Stimulated activated CD4-positive, alpha-beta T cell treated with anti-CD3 and anti-CD28 coated beads, Interleukin-12 subunit alpha, Interleukin-12 subunit beta, amount 100 ng/mL, for 48 hours (primary cell): ENCODE measurements at regions not wholly inside any gene's neighbourhood (a gene's known extent, or its start where the extent isn't known, plus 50 kb on each side); places are given as distances from the start of the nearest gene placed in this dataset.
"Not testable (repeated sequence)": the region's sequence is repeated elsewhere in the genome, so short reads cannot be mapped to it uniquely, and the experiment has no call there.

Experiments
- DNase-seq, 3 donors: peaks; one replicate each; pipeline ENCODE4 v3.0.0-alpha.2; 2020; ENCODE audit warnings: low read depth in 2 of 3, low spot score in 1 of 3

GRCh38 chr6:119832411-119832810 lies 482.9 kb upstream of the MAN1A1 start:
- no peak for DNase-seq

GRCh38 chr6:119830494-119831295 lies 481.1 kb upstream of the MAN1A1 start:
- no peak for DNase-seq

- no peak for DNase-seq
Observed at GRCh38 chr6:119830069-119830468, 480.5 kb upstream of the MAN1A1 start.

- not testable (repeated sequence) for DNase-seq
Observed at GRCh38 chr6:119829499-119829898, 479.9 kb upstream of the MAN1A1 start.

DNA sequence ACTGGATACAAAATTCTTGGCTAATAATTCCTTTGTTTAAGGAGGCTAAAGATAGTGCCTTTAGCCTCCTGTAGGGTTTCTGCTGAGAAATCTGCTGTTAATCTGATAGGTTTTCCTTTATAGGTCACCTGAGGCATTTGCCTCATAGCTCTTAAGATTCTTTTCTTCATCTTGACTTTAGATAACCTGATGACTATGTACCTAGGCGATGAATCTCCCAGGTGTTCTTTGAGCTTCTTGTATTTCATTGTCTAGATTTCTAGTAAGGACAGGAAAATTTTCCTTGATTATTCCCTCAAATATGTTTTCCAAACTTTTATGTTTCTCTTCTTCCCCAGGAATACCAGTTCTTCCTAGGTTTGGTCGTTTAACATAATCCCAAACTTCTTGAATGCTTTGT lies 479.4 kb upstream of the MAN1A1 start:
- no peak for DNase-seq

DNA sequence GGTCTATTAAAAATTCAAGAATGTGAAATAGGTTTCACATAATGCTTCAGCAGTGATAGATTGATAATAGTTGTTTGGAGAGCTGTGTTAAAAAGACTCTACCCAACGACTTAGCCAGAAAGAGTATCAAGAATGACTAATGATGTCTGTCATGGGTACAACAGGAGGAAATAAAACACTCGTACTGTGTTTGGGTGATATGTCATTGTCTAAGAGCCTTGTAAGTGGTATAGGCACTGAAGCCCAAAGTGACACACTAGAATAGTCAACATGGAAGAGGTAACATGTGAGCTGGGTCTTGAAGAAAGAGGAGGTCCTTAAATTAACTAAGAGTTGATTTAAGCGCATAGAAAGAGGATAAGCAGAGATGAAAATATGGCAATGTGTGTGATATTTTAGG lies 471.8 kb upstream of the MAN1A1 start:
- no peak for DNase-seq

DNA sequence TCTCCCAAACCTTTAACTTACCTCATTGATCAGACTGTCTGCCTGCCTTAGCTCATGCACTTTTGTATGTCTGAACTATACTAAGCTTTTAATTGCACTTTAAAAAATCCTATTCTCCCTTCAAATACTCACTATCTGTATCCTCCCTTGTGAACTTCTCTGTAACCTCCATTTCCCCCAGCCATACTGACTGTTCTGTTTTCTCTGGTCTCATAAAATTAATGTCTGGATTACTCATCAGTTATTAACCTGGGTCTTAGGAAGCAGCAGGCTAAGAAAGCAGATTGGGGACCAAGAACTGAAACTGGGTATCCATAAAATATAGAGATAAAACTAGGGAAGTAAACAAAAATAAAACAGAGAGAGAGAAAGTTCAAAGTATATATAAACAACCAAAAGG lies 469.3 kb upstream of the MAN1A1 start:
- DNase-seq: no peak

GRCh38 chr6:119814609-119815400 lies 465.2 kb upstream of the MAN1A1 start:
- DNase-seq: no peak

DNA sequence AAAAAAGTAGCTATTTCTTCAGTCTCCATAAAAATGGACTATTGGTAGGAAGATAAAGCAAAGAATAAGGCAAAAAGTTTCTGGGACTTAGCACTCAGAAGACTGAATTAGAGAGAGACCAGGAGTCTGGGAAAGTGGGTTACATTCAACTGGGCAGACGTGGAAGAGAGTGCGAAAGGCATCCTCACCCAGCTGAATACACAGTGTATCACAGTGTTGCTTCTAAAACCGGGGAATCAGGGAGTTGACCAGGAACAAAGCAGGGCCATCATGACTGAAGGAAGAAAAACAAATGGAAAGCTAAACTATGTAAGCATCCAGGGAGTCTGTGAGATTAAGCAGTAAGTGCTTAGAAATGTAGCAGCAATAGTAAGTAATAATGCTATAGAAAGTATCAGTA lies 452.9 kb upstream of the MAN1A1 start:
- no peak for DNase-seq

DNA sequence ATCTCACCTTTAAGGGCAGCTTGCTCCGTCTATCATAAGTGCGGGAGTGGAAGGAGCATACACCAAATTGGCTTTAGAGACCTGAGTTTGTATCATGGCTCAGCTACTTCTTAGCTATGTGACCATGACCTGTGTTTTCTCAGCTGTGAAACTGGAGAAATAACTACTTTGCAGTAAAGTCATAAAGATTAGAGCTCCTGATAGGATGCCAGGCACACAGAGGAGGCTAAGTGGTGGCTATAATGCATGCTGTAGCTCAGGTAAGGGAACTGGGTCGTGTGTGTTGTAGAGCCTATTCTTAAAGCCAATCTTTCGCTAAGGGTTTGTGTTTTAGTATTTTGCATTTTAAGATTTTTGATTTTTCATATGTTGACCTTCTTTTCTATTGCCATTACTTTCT lies 451.5 kb upstream of the MAN1A1 start:
- DNase-seq: no peak

GRCh38 chr6:119800526-119800925 lies 451.0 kb upstream of the MAN1A1 start:
- DNase-seq: no peak

- DNase-seq: no peak
Observed at GRCh38 chr6:119799596-119800509, 450.3 kb upstream of the MAN1A1 start.

- no peak for DNase-seq
Observed at GRCh38 chr6:119791736-119792135, 442.2 kb upstream of the MAN1A1 start.

DNA sequence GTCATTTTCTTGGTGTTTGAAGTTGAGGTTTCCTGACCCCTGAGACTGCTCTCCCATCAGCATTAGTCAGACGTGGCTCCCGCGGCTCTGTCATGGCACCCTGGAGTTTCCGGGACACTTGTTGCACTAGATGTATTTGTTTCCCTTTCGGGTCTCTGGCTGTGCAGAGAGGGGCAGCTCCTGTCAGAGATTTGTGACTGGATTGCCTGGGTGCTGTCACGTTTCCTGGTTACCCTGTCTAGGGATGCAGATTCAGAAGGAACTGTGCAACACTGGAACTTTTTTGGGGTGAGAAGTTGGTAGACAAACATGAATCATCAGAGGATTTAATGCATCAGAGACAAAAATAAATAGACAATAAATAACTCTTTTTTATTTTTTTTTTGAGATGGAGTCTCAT lies 431.8 kb upstream of the MAN1A1 start:
- no peak for DNase-seq

DNA sequence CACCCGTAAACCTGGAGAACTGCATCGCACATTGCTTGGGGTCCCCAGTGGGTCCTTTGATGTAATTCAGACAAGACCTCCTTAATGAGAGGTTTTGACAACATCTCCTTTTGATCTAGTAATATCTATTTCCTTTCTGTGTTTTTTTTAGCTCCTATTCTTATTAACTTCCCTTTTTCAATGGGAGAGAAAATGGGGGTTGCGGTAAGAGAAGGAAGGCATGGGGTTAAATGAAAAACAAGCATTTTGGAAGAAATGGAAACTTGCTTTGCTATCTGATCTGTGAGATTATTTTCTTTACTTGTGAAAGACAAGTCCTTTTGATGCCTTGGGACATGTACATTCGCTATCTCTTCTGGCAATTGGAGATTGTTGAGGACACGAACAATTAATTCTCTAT lies 418.6 kb upstream of the MAN1A1 start:
- DNase-seq: no peak

GRCh38 chr6:119764927-119765681 lies 415.5 kb upstream of the MAN1A1 start:
- no peak for DNase-seq

DNA sequence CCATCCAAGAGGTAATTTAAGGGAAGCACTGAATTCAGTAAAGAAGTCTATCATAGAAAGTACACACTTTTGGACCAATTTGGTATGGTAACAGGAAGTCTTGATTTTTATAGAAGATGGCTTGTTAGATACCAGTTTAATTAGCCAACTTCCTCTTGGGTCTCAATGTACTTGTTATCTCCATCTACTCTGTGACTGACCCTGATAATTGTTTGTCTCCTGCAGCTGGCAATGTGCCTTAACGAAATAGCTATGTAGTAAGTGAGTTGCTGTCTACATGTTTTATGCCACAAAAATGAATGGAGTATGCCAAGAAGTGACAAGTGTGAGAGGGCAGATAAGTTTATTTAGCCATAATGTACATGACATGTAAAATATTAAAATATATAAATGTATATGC lies 410.5 kb upstream of the MAN1A1 start:
- DNase-seq: no peak

DNA sequence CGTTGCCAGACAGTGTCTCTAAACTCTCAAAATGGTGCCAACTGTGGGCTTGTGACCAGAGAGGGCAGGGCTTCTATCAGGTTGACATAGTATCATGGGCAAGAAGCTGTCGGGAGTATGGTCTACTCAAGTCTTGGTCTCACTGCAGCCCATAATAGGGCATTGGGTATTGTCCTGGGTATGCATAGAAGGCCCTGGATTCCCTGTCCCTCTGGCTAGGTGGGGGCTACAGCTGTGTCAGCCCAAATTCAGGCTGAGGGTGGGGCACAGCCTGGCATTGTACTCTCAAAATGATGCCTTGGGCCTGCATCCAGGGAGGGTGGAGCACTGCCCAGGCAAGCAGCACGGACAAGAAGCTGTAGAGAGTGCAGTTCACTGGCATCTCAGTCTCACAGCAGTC lies 408.8 kb upstream of the MAN1A1 start:
- DNase-seq: no peak

GRCh38 chr6:119757467-119757866 lies 407.9 kb upstream of the MAN1A1 start:
- DNase-seq: no peak

- no peak for DNase-seq
Observed at GRCh38 chr6:119749335-119749734, 399.8 kb upstream of the MAN1A1 start.

GRCh38 chr6:119748535-119748934 lies 399.0 kb upstream of the MAN1A1 start:
- DNase-seq: not testable (repeated sequence)
